Fibroblast of peridontal ligament (primary cell): ENCODE measurements at regions not wholly inside any gene's neighbourhood (a gene's known extent, or its start where the extent isn't known, plus 50 kb on each side); places are given as distances from the start of the nearest gene placed in this dataset.
A peak's percentile ranks its signal among the peaks of the same experiment; 100 is the strongest.
"Not testable (repeated sequence)": the region's sequence is repeated elsewhere in the genome, so short reads cannot be mapped to it uniquely, and the experiment has no call there.

Experiments
- DNase-seq: peaks from one replicate; pipeline ENCODE4 v3.0.0-alpha.2; 2010; ENCODE audit errors: extremely low read depth

DNA sequence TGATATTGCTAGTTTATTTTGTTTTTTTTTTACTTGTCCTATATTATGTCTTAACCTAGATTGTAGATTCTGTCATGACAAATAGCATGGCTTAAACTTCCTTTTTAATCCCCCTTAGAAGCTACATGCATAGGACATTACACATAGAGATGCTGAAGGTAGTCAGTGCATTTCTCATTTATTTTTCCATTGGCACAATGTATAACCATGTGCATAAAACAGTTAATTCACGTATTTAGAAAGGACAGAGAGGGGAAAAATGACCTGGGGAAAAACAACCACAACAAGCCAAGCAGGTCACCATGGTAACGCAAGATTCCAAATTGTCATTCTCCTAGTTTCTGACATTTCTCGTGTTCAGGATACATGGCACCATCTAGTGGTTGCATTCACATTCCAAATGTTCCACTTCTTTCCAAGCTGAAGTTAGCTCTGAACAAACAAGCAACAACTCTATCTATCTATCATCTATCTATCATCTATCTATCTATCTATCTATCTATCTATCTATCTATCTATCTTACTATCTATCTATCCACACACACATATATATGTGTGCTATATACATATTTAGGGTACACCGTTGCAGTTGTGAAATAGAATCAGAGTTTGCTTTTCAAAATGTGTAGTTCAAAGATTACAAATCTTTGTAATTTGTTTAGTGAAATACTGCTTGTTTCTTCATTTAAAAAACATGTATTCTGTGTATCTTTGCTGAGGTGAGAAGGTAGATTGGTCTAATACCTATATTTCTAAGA is 487.2 kb upstream of the ST8SIA4 start:
- peak; percentile 74 for DNase-seq

- no peak for DNase-seq
Measured at GRCh38 chr5:101385276-101385675, 482.2 kb upstream of the ST8SIA4 start.

DNA sequence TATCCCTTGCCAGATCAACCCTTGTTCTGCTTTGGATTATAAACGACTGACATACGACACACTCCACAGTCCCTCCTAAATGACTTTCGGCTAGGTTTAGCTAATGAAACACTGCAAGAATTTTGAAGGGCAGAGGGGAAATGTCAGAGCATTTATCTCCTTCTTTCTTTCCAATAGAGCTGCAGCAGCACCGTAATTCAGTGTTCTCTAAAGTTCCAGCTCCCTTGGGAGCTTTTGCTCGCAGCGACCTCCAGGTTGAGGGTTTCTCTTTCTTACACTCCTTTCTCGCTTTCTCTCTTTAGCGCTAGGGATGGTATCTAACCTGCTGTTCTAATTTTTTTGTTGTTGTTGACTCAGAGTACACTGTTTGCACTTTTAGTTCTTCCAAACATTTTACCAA is 467.1 kb upstream of the ST8SIA4 start:
- peak; percentile 1 for DNase-seq

DNA sequence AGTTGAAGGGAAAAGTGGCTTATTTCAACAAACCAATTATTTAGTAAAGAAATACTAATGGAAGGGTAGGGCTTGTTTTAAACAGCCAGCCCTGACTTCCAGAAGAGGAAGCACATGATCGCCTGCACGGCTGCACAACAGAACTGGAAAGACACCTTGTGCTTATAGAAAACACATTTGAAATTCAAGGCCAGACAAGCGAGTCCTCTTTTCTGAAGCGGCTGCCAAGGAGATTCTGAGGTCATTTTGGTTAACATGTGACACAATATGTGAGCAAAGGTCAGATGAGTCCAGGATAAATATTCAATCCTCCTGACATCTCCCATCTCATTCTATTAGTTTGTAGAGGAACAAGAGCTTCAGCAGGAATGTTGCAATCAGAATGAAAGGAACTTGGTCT is 461.4 kb upstream of the ST8SIA4 start:
- peak; percentile 26 for DNase-seq

DNA sequence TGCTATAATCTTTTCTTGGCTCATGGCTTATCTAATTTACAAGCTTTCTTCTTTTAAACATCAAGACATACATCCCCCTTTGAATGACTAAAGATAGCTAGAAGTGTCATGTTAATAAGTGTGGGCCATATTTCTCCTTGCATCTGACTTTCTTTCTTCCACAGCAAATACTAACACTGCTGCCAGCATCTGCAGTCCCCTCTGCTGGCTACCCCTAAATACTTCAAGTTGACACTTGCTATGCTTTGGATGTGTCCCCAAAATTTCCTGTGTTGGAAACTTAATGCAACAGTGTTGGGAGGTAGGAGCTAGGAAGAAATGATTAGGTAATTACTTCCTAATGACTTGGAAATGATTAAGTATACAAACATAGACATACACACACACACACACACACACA is 459.0 kb upstream of the ST8SIA4 start:
- no peak for DNase-seq

GRCh38 chr5:101346906-101347305 is 443.8 kb upstream of the ST8SIA4 start:
- DNase-seq = no peak

GRCh38 chr5:101346447-101346846 is 443.4 kb upstream of the ST8SIA4 start:
- no peak for DNase-seq

- DNase-seq = no peak
Measured at GRCh38 chr5:101338226-101338625, 435.1 kb upstream of the ST8SIA4 start.

DNA sequence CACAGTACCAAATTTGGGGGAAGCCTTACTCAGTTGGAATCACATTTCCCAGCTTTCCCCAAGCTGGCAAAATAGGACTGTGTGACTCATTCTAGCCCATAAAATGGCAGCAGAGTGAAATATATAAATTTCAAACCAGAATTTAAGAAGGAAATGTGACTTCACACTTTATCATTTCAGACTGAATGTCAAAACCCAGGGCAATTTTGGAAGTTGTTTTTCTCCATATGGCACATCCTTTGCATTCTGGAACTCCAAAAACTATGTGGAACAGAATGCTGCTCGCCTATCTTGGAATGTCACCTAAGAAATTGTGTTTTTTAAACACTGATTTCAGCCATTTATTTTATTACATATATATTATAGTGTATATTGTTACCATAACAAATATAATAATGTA is 424.7 kb upstream of the ST8SIA4 start:
- no peak for DNase-seq

DNA sequence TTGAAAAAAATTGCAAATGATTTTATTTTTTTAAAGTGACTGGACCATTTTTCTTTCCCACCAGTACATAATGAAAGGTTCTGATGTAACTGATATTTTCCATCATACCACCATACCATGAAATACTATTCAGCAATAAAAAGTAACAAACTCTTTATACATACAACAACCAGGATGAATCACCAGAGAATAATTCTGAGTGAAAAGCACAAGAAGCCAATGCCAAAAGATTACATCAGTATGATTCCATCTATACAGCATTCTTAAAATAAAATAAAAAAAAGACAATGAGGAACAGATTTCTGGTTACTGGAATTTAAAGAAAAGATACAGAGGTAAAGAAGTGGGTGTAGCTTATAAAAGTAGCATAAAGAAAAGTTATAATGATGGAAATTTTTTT is 423.7 kb upstream of the ST8SIA4 start:
- peak; percentile 25 for DNase-seq

DNA sequence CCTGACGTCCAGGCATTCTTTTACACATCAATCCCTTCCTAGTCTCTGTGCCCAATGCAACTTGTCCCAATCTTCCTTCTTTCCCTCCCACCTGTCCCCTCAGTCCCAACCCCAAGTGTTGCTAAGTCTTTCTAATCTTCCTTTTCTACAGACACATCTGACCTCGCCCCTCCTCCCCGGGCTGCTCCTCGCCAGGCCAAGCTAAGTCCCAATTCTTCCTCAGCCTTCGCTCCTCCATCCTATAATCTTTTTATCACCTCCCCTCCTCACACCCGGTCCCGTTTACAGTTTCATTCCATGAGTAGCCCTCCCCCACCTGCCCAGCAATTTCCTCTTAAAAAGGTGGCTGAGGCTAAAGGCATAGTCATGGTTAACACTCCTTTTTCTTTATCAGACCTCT is 413.3 kb upstream of the ST8SIA4 start:
- not testable (repeated sequence) for DNase-seq

DNA sequence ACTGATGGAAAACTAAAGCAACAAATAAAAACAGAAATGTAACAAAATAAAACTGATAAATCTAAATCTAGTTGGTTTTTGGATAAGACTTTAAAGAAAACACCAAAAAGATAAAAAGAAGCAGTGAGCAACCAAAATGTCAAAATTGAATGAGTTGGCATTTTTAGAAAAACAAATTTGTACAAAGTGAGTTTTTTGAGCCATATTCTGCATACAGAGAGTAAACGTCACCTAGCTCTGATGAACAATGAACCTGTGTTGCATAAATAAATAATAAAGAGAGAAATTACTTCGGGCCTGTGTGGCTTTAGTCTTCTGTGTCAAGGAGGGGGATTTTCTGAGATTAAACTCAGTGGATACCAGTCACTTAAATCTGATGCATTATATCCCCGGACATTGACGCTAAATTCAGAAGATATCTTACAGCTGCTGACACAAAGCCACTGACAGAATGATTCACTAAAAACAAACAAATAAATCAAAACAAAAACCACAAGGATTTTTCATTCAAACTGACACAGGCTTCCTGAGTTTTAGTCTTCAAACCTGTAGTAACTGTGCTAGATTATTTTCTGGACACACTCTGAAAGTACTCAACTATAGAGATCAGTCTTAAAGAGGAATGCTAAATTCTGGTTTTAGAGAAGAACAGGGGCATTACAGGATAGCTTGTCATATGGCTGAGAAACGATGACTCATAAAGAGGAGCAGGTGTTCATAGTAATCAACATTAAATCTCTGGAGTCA is 403.5 kb upstream of the ST8SIA4 start:
- DNase-seq = no peak

DNA sequence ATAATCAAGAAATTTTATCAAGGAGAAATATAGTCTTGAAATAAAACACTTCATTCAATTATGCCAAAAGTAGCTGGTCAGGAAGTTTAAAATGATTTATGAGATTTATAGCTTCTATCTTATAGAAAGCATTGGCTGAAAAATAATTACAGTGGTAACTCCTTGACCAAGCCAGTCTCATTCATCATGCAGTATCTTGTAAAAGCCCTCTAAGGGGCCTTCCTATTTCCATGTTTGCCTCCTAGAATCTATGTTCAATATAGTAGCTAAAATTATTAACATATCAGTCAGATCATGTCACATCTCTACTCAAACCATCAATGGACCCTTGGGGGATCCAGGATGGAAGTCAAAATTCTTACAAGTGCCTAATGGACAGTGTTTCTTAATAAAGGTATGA is 393.4 kb upstream of the ST8SIA4 start:
- no peak for DNase-seq

DNA sequence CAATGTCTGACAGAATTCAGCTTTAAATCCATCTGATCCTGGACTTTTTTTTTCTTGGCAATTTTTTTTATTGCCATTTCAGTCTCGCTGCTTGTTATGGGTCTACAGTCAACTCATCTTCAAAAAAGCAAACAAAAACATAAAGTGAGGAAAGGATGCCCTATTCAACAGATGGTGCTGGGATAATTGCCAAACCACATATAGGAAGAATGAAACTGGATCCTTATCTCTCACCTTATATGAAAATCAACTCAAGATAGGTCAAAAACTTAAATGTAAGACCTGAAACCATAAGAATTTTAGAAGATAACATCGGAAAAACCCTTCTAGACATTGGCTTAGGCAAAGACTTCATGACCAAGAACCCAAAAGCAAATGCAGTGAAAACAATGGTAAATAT is 389.1 kb upstream of the ST8SIA4 start:
- DNase-seq = no peak

DNA sequence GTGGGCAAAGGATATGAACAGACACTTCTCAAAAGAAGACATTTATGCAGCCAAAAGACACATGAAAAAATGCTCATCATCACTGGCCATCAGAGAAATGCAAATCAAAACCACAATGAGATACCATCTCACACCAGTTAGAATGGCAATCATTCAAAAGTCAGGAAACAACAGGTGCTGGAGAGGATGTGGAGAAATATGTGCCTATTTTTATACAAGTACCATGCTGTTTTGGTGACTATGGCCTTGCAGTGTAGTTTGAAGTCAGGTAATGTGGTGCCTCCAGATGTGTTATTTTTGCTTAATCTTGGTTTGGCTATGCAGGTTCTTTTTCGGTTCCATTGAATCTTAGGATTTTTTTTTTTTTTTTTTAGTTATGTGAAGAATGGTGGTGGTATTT is 387.7 kb upstream of the ST8SIA4 start:
- not testable (repeated sequence) for DNase-seq

- peak; percentile 2 for DNase-seq
Measured at GRCh38 chr5:101288633-101289032, 385.6 kb upstream of the ST8SIA4 start.

- DNase-seq = no peak
Measured at GRCh38 chr5:101284736-101285375, 381.8 kb upstream of the ST8SIA4 start.

GRCh38 chr5:101283938-101284337 is 380.9 kb upstream of the ST8SIA4 start:
- not testable (repeated sequence) for DNase-seq

DNA sequence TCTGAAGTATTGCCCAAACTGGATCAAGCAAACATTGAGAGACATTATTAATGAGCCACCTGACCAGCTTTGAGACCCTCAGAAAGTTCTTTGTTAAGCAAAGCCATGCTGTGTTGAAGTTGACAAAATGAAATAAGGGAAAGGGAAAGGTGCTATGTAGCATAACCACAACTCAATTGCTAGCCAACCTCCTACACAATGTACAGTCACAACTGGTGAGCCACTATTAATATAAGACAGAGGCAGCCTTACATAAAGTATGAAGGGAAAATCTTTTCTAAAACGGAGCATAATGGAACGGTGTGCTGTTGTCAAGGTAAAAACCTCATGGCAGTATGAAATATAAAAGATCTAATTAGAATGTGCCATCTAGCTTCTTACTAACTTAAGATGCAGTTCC is 375.8 kb upstream of the ST8SIA4 start:
- DNase-seq = no peak

- peak; percentile 2 for DNase-seq
Measured at GRCh38 chr5:101278011-101278687, 375.1 kb upstream of the ST8SIA4 start.

DNA sequence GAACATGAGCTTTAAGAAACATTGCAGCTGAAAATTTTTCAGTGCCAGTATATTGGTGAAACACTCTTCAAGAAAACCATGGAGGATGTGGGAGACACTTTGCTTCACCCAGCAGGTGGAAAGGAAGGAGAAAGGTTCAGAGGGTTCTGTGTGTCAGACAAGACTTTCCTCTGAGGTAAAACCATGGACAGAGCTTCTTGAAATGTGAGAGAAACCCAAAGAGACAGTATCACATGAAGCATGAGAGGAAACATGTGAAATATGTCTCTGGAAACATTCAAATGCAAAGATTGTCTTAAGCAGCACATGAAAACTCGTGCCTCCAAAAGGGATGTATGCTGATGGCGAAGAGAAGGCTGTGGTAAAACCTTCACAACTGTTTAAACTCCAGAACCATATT is 368.9 kb upstream of the ST8SIA4 start:
- DNase-seq = no peak

- DNase-seq = no peak
Measured at GRCh38 chr5:101271416-101271815, 368.3 kb upstream of the ST8SIA4 start.
